IPS-20b (cell line): ENCODE measurements at regions not wholly inside any gene's neighbourhood (a gene's known extent, or its start where the extent isn't known, plus 50 kb on each side); places are given as distances from the start of the nearest gene placed in this dataset.

Experiments used
- H3K27ac ChIP-seq: one replicate; pipeline ENCODE4 v1.5.1; 2013; ENCODE audit warnings: low read length
- H3K27me3 ChIP-seq: 2 replicates; pipeline ENCODE4 v1.6.1; 2013; ENCODE audit warnings: mild to moderate bottlenecking, low read length, inconsistent platforms; ENCODE audit not compliant: insufficient read depth
- H3K36me3 ChIP-seq: 2 replicates; pipeline ENCODE4 v1.6.1; 2013; ENCODE audit warnings: low read depth, mild to moderate bottlenecking, inconsistent platforms, low read length, moderate library complexity; ENCODE audit not compliant: insufficient read depth
- H3K4me1 ChIP-seq: 2 replicates; pipeline ENCODE4 v1.6.1; 2013; ENCODE audit warnings: mild to moderate bottlenecking, control low read depth, inconsistent platforms, low read length, moderate library complexity; ENCODE audit not compliant: insufficient read depth
- H3K4me3 ChIP-seq: 2 replicates; pipeline ENCODE4 v1.5.1; 2013; ENCODE audit warnings: mild to moderate bottlenecking, low read length, inconsistent platforms
- H3K9ac ChIP-seq: 2 replicates; pipeline ENCODE4 v1.6.1; 2013; ENCODE audit warnings: low read depth, mild to moderate bottlenecking, inconsistent platforms, low read length, moderate library complexity
- H3K9me3 ChIP-seq: 2 replicates; pipeline ENCODE4 v1.6.1; 2013; ENCODE audit warnings: mild to moderate bottlenecking, low read depth, low read length, inconsistent platforms; ENCODE audit not compliant: insufficient read depth

- no peak overlapping the region for H3K4me3 ChIP-seq
- no peaks in the 10 kb centered on the region for H3K27me3 ChIP-seq
- no peaks in the 10 kb centered on the region for H3K36me3 ChIP-seq
- H3K4me1 ChIP-seq, result no peaks in the 10 kb centered on the region
- H3K9ac ChIP-seq, result no peak overlapping the region
- no peak overlapping the region for H3K27ac ChIP-seq
- peaks cover 74% of the 10 kb centered on the region for H3K9me3 ChIP-seq
Observed at GRCh38 chr17:26782153-26782552, 511.8 kb upstream of the WSB1 start.

- Histone ChIP-seq H3K9ac (no peak overlapping the region), H3K4me3 (no peak overlapping the region), H3K27ac (no peak overlapping the region), H3K27me3 (no peaks in the 10 kb centered on the region), H3K36me3 (no peaks in the 10 kb centered on the region), H3K9me3 (peaks cover 100% of the 10 kb centered on the region), H3K4me1 (no peaks in the 10 kb centered on the region)
Observed at GRCh38 chr17:26792486-26792885, 501.4 kb upstream of the WSB1 start.

GRCh38 chr17:26807024-26807423 is 486.9 kb upstream of the WSB1 start:
- Histone ChIP-seq H3K4me3 (no peak overlapping the region), H3K9me3 (peaks cover 86% of the 10 kb centered on the region), H3K27me3 (no peaks in the 10 kb centered on the region), H3K4me1 (no peaks in the 10 kb centered on the region), H3K27ac (no peak overlapping the region), H3K36me3 (no peaks in the 10 kb centered on the region), H3K9ac (no peak overlapping the region)

GRCh38 chr17:26809033-26809432 is 484.9 kb upstream of the WSB1 start:
- H3K36me3 ChIP-seq, result no peaks in the 10 kb centered on the region
- H3K27me3 ChIP-seq, result no peaks in the 10 kb centered on the region
- 0 out of 2 replicates have a peak overlapping the region, but pooled peaks have one; percentile 17 for H3K4me3 ChIP-seq
- no peak overlapping the region for H3K9ac ChIP-seq
- no peaks in the 10 kb centered on the region for H3K4me1 ChIP-seq
- H3K27ac ChIP-seq, result no peak overlapping the region
- peaks cover 82% of the 10 kb centered on the region for H3K9me3 ChIP-seq

GRCh38 chr17:26818736-26819135 is 475.2 kb upstream of the WSB1 start:
- no peaks in the 10 kb centered on the region for H3K36me3 ChIP-seq
- no peak overlapping the region for H3K27ac ChIP-seq
- H3K27me3 ChIP-seq, result no peaks in the 10 kb centered on the region
- H3K4me3 ChIP-seq, result no peak overlapping the region
- H3K9me3 ChIP-seq, result peaks cover 99% of the 10 kb centered on the region
- no peaks in the 10 kb centered on the region for H3K4me1 ChIP-seq
- H3K9ac ChIP-seq, result no peak overlapping the region
